ENCODE measurements at regions not wholly inside any gene's neighbourhood (a gene's known extent, or its start where the extent isn't known, plus 50 kb on each side); places are given as distances from the start of the nearest gene placed in this dataset.
"Not testable (repeated sequence)": the region's sequence is repeated elsewhere in the genome, so short reads cannot be mapped to it uniquely, and the experiment has no call there.

DNA sequence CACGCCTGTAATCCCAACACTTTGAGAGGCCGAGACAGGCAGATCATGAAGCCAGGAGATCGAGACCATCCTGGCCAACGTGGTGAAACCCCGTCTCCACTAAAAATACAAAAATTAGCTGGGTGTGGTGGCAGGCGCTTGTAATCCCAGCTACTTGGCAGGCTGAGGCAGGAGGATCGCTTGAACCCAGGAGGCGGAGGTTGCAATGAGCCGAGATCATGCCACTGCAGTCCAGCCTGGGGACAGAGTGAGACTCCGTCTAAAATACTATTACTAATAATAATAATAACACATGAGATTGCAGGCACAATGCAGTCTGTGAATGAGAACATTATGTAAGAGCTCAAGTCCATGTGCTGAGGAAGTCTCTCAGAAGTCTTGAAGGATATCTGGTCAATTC is 1684.4 kb downstream of the SPATA31A7 start:
- DNase-seq (ENCODE audit: low read depth in 2 of 3, low spot score in 2 of 3), result not testable (repeated sequence)

DNA sequence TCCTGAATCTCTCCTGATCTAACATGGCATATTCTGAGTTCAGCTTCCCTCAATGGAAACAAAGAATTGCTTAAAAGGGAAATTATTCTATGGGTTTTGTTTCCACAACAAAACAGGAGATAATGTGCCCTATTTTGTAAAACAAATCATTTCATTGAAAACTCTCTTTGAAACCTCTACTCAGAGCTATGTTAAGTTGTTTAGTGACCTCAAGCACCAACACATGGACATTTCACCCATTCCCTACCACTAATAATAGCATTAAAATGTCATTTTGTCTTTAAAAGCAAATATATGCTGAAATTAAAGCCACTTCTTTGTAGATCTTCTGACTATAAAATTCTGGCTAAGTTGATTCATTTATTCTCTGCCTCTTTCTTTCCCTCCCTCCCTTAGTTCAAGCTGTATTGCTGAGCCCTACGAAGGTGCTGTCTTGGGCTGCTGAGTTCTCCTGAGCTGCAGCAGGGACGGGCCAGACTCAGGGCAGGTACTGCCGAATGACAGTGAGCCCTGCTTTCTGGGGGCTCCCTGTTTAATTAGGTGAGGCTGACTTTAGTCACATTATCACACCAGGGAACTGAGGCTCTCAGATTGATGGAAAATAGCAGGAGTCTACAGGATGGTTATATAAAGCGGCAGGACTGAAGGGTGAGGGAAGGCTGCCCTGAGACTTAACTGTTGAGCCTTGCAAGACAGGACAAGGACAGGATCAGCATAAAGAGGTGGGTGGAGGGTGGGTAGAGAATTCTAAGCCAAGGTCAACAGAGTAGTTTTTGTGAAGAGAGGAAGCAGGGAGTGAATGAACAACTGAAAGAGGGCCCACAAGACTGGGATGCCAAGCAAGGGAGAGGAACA is 1685.1 kb downstream of the SPATA31A7 start:
- not testable (repeated sequence) for DNase-seq (ENCODE audit: low read depth in 2 of 3, low spot score in 2 of 3)

DNA sequence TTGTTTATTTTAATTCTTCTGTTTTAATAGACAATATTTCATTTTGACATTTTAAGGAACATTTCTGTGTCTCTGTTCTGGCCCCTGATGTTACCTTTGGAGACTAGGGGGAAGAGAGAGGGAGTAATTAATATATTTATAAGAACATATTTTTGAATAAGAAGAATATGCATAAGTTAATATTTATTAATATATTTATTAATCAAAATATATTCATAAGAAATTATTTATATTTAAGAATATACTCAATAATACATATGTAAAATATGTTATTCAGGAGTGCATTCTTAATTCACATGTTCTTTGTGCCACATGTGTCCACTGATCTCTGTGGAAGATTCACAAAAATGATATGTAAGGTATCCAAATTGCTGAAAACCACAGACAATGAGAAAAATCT is 1687.7 kb downstream of the SPATA31A7 start:
- not testable (repeated sequence) for DNase-seq (ENCODE audit: low read depth in 2 of 3, low spot score in 2 of 3)

DNA sequence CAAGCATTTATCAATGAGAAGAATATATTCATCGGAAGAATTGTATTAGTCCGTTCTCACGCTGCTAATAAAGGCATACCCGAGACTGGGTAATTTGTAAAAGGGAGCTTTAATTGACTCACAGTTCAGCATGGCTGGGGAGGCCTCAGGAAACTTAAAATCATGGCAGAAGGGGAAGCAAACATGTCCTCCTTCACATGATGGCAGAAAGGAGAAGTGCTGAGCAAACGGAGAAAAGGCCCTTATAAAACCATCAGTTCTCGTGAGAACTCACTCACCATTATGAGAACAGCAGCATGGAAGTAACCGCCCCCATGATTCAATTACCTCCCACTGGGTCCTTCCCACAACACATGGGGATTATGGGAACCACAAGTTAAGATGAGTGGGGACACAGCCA is 1688.2 kb downstream of the SPATA31A7 start:
- DNase-seq (ENCODE audit: low read depth in 2 of 3, low spot score in 2 of 3), result not testable (repeated sequence)

DNA sequence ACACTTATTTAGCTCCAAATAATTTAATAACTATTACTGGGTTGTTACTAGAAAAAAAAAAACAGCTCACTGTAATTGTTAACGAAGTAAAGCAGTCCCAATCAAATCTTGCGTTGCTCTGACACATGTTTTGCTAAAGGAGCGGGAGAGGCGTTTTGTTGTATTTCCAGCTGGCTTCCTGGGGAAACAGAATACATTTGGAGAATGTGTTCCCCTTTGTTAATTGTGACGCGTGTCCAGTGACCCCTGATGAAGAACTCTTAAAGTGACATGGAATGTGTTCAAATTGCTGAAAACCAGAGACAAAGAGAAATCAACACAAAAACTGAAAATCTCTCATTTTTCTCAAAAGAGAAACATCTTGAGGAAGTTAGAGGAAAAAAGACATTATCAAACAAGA is 1690.6 kb downstream of the SPATA31A7 start:
- not testable (repeated sequence) for DNase-seq (ENCODE audit: low read depth in 2 of 3, low spot score in 2 of 3)

DNA sequence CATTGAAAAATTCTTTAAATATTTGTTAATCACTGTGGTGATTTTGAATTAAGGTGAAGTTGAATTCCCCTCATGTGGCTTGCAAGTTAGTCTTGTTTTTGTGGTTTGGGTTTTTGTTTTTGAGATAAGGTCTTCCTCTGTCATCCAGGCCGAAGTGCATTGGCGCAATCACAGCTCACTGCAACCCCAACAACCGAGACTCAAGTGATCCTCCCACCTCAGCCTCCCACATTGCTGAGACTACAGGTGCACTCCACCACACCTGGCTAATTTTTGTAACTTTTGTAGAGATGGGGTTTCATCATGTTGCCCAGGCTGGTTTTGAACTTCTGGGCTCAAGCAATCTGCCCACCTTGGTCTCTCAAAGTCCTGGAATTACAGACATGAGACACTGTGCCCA is 1691.1 kb downstream of the SPATA31A7 start:
- not testable (repeated sequence) for DNase-seq (ENCODE audit: low read depth in 2 of 3, low spot score in 2 of 3)

DNA sequence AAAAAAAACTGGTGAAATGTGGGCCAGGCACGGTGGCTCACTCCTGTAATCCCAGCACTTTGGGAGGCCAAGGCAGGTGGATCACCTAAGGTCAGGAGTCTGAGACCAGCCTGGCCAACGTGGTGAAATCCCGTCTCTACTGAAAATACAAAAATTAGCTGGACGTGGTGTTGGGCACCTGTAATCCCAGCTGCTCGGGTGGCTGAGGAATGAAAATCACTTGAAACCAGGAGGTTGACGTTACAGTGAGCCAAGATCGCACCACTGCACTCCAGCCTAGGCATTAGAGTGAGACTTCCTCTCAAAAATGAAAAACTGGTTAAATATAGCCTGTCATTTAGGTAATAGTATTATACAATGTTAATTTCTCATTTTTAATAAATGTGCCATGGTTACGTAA is 1692.0 kb downstream of the SPATA31A7 start:
- not testable (repeated sequence) for DNase-seq (ENCODE audit: low read depth in 2 of 3, low spot score in 2 of 3)

DNA sequence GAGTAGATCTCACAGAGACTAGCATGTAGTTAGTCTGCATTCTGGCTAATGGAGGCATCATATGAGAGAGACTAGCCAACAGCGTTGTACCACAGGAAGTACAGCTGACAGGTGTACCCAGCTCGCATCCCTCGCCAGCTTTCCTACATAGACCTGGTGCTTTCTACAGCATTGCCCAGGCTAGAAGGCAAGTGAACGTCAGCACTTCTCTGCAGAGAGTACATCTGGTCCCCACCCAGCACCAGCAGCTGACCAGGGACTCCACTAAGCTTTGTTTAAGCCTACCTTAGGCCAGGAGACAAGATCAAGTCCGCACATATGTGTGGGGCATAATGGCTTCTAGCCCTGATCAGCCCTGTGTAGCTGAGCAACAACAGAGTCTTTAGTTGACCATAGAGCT is 1692.9 kb downstream of the SPATA31A7 start:
- DNase-seq (ENCODE audit: low read depth in 2 of 3, low spot score in 2 of 3), result not testable (repeated sequence)

DNA sequence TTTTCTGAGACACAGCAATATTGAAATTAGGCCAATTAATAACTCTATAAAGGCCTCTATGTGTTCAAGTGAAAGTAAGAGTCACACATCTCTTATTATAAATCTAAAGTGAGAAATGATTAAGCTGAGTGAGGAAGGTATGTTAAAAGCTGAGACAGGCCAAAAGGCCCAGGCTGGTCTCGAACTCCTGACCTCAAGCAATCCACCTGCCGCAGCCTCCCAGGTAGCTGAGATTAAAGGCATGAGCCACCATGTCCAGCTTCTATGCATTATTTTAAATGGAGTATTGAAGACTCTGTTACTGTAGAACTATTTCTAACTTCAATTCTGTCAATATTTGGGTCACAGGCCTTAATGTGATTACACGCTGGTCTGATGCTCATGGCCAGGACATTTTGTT is 1706.9 kb downstream of the SPATA31A7 start:
- not testable (repeated sequence) for DNase-seq (ENCODE audit: low read depth in 2 of 3, low spot score in 2 of 3)

DNA sequence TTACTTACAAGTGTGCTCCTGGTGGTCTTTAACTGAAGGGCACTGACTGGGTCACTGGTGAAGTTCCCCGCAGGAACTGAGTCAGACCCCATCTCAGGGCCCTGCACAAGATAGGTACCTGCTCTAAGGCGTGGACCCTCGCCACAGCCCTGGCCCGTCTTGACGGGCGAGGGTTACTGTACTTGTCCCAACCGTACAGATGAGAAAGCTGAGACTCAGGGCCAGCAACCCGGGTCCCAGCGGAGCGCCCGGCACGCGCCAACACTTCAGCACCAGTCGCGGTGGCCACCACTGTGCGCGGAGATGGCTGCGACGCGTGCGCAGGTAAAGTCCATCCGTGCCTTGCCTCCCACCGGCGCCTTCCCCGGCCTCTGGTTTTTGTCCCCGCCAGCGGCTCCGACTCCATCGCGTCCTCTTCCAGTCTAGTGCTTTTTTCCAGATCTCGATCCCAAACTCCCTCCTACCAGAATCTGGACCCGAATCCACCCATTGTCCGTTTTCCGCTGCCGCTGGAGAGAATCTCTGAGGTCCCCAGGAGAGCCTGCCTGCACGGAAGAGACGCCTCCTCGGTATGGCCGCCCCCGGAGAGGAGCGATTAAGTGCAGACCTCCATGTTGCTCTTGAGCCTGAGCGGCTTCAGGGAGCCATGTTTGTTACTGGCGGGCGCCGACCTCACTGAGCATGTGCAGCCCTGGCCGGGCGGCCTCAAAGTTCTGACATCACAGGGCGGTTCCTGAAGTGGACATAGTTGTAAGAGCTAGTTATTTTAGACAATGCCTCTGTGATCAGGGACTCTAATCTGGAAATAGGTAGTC is 1707.8 kb downstream of the SPATA31A7 start:
- peak in 1 of 3 experiments; percentile 7 for DNase-seq (ENCODE audit: low read depth in 2 of 3, low spot score in 2 of 3)

DNA sequence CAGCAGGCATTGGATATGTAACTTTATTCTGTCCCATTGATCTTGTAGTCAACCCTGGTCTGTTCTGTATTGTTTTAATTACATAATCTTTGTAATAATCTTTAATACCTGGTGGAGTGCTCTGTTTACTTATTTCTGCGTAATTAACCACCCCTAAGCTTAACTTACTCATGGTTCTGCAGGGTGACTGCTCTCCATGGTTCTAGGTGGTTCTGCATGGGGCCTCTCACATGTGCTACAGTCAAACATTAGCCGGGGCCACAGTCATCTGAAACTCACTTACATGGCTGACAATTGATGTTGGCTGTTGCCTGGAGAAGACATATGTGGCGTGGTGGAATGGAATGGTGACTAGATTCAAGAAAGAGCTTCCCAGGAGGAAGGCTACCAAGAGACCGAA is 1709.8 kb downstream of the SPATA31A7 start:
- not testable (repeated sequence) for DNase-seq (ENCODE audit: low read depth in 2 of 3, low spot score in 2 of 3)

DNA sequence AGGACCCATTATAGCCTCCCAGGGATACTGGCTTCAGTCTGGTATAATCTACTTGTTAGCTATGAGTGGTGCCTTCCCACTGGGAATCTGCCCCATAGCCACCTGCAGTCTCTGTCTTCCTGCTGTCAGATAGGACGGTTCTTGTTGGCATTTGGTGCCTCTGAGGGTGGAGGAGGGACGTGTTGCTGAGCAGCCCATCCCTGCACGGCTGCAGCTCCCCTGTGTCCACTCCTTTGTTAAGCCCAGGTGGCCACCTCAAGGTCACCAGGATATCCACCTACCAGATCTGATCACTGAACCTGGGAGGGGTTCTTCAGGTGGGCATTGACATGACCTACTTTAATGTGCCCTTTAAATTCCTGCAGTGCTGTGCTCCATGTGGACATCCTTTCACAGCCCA is 1714.2 kb downstream of the SPATA31A7 start:
- not testable (repeated sequence) for DNase-seq (ENCODE audit: low read depth in 2 of 3, low spot score in 2 of 3)

DNA sequence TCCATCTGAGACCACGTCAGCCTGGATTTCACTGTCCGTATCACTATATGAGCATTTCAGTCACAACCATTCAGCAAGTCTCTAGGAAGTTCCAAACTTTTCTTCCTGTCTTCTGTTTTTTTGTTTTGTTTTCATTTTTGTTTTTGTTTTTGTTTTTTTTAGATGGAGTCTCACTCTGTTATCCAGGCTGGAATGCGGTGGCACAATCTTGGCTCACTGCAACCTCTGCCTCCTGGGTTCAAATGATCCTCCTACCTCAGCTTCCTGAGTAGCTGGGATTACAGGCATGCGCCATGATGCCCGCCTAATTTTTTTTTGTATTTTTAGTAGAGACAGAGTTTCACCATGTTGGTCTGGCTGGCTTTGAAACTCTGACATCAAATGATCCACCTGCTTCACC is 1715.9 kb downstream of the SPATA31A7 start:
- not testable (repeated sequence) for DNase-seq (ENCODE audit: low read depth in 2 of 3, low spot score in 2 of 3)

DNA sequence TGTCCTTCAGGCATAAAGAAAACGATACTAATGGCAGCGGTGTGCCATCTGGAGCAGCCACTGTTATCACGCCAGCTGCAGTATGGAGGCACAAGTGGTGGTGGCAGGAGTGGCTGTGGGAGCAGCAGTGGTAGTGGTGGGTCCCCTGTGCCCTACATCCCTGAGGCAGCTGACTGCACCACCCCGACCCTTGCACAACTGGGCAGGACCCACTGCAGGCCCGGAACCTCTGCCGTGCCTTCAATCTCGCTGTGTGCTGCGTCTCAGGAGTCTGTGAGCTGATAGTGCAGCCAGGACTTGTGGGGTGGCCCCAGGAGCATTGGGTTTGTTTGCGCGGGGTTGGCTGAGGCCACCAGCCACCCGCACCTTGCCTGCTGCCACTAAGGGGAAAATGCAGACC is 1718.0 kb downstream of the SPATA31A7 start:
- DNase-seq (ENCODE audit: low read depth in 2 of 3, low spot score in 2 of 3), result not testable (repeated sequence)

DNA sequence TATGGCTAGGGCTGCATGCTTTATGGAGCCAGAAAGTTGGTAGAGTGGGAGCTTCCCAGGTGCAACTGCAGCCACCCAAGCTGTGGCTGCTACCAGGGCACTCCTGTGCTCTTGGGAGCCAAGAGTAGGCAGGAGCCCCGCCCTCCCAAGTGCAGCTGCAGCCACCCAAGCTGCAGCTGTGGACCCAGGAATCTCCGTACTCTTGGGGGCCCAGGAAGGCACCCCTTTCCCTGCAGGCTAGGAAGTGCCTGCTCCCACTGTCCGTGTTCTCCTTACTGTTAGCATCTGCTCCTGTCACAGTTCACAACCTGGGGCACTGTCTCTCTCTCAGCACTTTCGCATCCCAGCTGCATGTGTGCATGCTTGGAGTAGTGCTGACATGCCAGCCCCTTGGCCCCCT is 1718.4 kb downstream of the SPATA31A7 start:
- not testable (repeated sequence) for DNase-seq (ENCODE audit: low read depth in 2 of 3, low spot score in 2 of 3)

DNA sequence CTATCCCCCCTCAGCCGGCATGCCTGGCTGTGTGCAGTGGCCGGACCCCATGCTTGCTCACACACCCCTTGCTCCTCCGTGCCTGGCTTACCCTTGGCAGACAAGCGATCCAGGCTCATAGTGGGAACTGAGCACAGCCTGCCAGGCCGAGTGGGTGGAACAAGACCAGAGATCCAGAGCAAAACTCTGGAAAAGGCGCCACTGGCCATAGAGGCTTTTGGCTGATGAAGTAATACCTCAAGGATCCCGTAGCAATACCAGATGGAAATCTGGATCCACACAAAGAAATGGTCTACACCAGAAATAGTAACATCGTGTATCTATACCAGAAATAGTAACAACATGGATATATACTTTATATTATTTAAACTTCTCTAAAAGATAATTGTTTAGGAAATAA is 1719.6 kb downstream of the SPATA31A7 start:
- not testable (repeated sequence) for DNase-seq (ENCODE audit: low read depth in 2 of 3, low spot score in 2 of 3)

DNA sequence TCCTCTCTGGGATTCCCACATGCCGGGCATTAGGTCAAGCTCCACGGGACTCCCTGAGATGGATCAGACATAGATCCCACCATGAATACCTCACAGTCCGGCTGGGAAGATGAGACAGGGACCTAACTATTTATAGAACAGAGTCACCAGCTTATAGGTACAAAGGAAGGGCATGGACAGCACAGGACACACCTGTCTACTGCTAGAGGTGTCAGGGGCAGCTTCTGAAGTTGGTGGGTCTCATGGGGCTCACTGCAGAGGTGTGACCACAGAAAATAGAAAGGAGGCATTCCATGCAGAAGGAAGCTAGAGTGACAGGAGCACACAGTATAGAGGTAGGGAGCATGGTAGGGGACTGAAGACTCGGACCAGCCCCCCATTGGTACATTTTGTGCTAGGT is 1722.4 kb downstream of the SPATA31A7 start:
- not testable (repeated sequence) for DNase-seq (ENCODE audit: low read depth in 2 of 3, low spot score in 2 of 3)

DNA sequence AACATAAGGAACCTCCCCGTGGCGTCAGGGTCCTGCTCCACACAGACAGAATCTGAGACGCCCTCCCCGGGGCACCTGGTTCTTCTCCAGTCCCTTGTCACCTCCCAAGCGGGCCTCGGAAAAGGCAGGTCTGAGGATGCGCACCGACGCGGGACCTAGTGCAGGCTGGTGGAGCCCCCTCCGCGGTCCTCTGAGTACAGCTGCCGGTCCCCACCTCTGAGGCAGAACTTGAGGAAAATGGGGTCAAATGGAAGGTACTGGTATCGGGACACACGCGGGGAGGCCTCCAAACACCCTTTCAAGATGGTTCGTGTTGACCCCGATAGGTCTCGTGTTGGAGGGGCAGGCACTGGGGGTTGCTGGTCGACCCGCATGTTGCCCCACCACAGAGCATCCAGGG is 1725.3 kb downstream of the SPATA31A7 start:
- not testable (repeated sequence) for DNase-seq (ENCODE audit: low read depth in 2 of 3, low spot score in 2 of 3)

DNA sequence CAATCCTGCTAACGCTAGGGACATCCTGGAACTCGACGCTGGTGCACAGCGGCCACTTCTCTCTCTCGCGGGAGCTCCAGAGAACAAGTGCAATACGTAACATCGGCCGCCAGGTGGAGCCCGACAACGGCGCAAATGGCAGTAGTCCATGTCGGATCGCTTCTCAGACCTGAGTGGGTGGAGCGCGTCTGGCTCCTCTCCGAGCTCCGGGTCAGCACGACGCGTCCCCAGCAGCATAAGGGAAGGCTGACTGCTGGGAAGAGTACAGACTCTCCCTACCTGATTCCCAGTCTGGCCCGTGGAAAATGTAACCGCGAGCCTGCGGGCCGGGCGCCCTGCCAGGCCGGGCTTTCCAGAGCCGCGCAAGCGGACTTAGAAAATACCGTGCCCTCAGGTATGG is 1725.8 kb downstream of the SPATA31A7 start:
- not testable (repeated sequence) for DNase-seq (ENCODE audit: low read depth in 2 of 3, low spot score in 2 of 3)

DNA sequence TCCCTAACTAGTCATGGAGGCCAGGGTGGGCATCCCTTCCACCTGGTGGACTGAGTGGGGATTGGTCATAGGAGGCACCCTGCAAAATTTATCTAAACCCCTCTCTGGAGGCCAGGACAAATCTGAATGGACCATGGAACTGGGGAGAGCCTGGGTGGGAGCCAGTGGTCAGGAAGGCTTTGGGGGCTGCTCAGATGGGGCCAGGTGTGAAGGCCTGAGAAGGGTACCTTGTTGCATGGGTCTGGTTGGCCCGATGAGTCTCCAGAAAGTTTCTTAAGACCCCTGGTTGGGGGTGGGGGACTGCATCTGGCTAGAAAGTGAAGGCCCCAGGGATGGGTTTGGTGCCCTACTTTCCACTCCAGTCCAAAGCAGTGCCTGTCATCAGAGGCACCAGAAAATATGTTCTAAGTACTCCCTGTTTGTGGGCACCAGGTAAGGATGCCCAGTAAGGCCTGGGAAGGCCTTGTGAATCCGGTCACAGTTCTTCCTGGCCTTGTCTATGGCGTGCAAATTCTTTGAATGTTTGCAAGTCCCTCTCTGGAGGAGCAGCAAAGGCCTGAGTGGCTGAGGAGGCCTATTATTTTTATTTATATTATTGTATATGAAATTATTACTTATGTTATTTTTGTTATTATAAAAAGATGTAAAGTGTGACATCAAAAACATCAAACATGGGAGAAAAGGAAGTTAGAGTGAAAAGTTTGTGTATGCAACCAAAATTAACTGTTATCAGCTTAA is 1729.0 kb downstream of the SPATA31A7 start:
- not testable (repeated sequence) for DNase-seq (ENCODE audit: low read depth in 2 of 3, low spot score in 2 of 3)

DNA sequence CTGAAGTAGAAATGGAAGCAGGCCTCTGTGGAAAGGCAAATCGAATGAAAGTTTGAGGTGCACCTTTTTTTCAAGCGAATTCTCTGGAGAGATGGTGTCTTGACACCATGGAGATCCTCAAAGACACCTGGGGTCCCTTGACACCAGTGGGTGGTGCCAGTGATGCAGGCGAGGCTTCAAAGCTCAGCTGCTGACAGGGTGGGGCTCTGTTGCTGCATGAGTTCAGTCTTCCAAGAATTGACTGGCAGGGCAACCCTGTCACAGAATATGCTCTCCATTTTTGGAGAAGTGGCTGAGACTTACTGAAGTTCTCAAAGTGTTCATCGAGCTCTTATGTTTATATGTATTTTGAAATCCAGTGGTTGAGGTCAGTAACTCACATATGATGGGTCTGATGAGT is 1741.6 kb downstream of the SPATA31A7 start:
- not testable (repeated sequence) for DNase-seq (ENCODE audit: low read depth in 2 of 3, low spot score in 2 of 3)

Measured in activated CD8-positive, alpha-beta memory T cell treated with anti-CD3 and anti-CD28 coated beads for 48 hours (primary cell).